ENCODE measurements at regions not wholly inside any gene's neighbourhood (a gene's known extent, or its start where the extent isn't known, plus 50 kb on each side); places are given as distances from the start of the nearest gene placed in this dataset.

DNA sequence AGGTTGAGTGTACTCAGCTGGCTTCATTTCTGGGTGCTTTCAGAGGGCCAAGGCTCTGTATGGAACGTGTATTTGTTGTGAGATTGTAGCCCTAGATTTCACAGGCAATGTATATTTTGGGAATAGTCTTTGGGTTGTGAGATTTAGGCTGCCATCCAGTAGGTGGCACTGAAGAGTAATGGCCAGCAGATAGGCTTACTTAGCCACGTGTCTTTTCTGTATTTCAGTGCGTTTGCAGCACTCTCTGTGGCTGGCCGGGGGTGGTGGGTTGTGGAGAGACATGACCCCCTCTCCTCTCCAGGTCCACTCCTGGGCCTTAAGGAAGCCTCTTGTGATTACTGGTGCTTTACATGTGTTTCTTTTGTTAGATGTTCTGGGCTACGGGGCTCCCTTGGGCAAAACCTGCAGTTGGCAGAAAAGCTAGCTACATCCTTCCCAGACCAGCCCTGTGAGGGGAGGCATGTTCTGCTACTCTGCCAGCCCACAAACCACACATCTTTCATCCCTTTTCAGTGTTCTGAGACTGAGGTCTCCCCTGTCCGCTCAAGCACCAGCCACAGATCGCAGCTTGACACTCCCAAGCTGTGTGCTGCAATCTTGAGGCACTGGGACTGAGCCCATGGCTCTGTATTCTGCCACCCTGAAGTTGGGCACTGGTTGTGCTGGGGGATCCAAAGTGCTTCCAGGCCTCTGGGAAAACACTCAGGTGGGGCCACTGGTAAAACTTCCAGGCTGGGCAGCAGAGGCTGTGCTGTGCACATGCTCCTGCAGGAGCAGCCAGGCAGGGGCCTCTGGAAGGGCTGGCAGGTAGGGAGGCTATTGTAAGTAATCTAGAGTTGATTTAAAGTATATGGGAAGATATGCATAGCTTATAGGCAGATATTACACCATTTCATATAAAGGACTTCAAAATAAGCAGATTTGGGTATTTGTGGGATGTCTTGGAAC lies 1096.8 kb upstream of the PCDH20 start:
- H3K23me2 ChIP-seq (ENCODE audit: insufficient read length, low read depth, low read length, poor library complexity, severe bottlenecking), result no peaks in the 10 kb centered on the region
- no peaks in the 10 kb centered on the region for H3K9me3 Mint-ChIP-seq
- H2BK15ac ChIP-seq (ENCODE audit: low read depth, low read length), result no peak overlapping the region
- no peak overlapping the region for H2BK20ac ChIP-seq (ENCODE audit: low read depth, low read length, poor library complexity, severe bottlenecking)
- no peak overlapping the region for H3K4me3 Mint-ChIP-seq
- H4K8ac ChIP-seq (replicated peaks; ENCODE audit: insufficient read length, low read depth, low read length), result no peak overlapping the region
- no CpG with 5 or more reads among the region's 7 CpGs for whole genome bisulfite sequencing (ENCODE audit: extremely low coverage, insufficient read length, low lambda C conversion rate)
- no peak overlapping the region for H4K91ac ChIP-seq (ENCODE audit: insufficient read length, low read depth, low read length)
- peaks cover 4% of the 10 kb centered on the region; the same call in 1 of the 2 replicates for H3K4me1 ChIP-seq (ENCODE audit: insufficient read depth, low read length)
- H3K79me2 ChIP-seq (ENCODE audit: insufficient read depth, low read length), result no peaks in the 10 kb centered on the region
- no peak overlapping the region for H2BK12ac ChIP-seq (ENCODE audit: insufficient read length, low read depth, low read length)
- no peaks in the 10 kb centered on the region; a peak in 1 of 7 replicates for H3K36me3 Mint-ChIP-seq (ENCODE audit: insufficient read depth in 1 of 3, low read depth in 3 of 3)
- peaks cover 2% of the 10 kb centered on the region; the same call in 1 of the 2 replicates for H3K27me3 Mint-ChIP-seq (ENCODE audit: low read depth)
- no peak overlapping the region for H4K5ac ChIP-seq (ENCODE audit: insufficient read length, low read depth, low read length)
- H3K27ac Mint-ChIP-seq, result peak overlapping the region in 1 of 3 experiments; percentile 81; a peak in 1 of 7 replicates
- H3T11ph ChIP-seq (ENCODE audit: low read length), result no peak overlapping the region
- peak; percentile 73 for DNase-seq
- H2BK5ac ChIP-seq (ENCODE audit: insufficient read length, low read length), result no peak overlapping the region
- H3K27me3 ChIP-seq (ENCODE audit: insufficient read depth, low read length), result no peaks in the 10 kb centered on the region
- peak overlapping the region; percentile 2; the same call in 1 of the 2 replicates for H3K14ac ChIP-seq (ENCODE audit: insufficient read depth, low read length)
- H3K9ac ChIP-seq (ENCODE audit: extremely low read depth, insufficient read length, low read length), result no peak overlapping the region
- no peak overlapping the region for H3K4ac ChIP-seq (ENCODE audit: low read depth, low read length)
- H3K56ac ChIP-seq (ENCODE audit: insufficient read length, low read depth, low read length), result no peak overlapping the region
- H2AK5ac ChIP-seq (ENCODE audit: insufficient read length, low read length), result no peak overlapping the region
- H3K23ac ChIP-seq (ENCODE audit: insufficient read length, low read depth, low read length), result no peak overlapping the region
- H3K4me2 ChIP-seq (ENCODE audit: insufficient read depth, insufficient read length, low read length), result no peak overlapping the region
- no peaks in the 10 kb centered on the region for H4K20me1 ChIP-seq (ENCODE audit: control insufficient read depth, insufficient read depth, insufficient read length)
- H3K9me3 ChIP-seq (ENCODE audit: control insufficient read depth, low read depth, low read length), result no peaks in the 10 kb centered on the region
- no peak overlapping the region for H2BK120ac ChIP-seq (ENCODE audit: low read depth, low read length, poor library complexity, severe bottlenecking)
- no peaks in the 10 kb centered on the region for H3K79me1 ChIP-seq (ENCODE audit: insufficient read depth, low read depth, low read length, poor library complexity, severe bottlenecking)
- H2AFZ ChIP-seq (ENCODE audit: low read length), result peak overlapping the region; percentile 32
- H3K4me1 Mint-ChIP-seq, result peaks cover 67 to 72% of the 10 kb centered on the region in 2 experiments
- peak overlapping the region; percentile 68 for H3K18ac ChIP-seq (ENCODE audit: insufficient read length, low read depth, low read length)
- TF ChIP-seq, protein P1, sequence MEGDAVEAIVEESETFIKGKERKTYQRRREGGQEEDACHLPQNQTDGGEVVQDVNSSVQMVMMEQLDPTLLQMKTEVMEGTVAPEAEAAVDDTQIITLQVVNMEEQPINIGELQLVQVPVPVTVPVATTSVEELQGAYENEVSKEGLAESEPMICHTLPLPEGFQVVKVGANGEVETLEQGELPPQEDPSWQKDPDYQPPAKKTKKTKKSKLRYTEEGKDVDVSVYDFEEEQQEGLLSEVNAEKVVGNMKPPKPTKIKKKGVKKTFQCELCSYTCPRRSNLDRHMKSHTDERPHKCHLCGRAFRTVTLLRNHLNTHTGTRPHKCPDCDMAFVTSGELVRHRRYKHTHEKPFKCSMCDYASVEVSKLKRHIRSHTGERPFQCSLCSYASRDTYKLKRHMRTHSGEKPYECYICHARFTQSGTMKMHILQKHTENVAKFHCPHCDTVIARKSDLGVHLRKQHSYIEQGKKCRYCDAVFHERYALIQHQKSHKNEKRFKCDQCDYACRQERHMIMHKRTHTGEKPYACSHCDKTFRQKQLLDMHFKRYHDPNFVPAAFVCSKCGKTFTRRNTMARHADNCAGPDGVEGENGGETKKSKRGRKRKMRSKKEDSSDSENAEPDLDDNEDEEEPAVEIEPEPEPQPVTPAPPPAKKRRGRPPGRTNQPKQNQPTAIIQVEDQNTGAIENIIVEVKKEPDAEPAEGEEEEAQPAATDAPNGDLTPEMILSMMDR (conservative IDR thresholded peaks at IDR 0.05), result peak; percentile 83
- no peak overlapping the region for H3K27ac ChIP-seq (ENCODE audit: insufficient read length, low read depth, low read length)
